AG09319 (cell line): ENCODE measurements at regions not wholly inside any gene's neighbourhood (a gene's known extent, or its start where the extent isn't known, plus 50 kb on each side); places are given as distances from the start of the nearest gene placed in this dataset.

Experiments used
- DNase-seq: peaks from one replicate; pipeline ENCODE4 v3.0.0-alpha.2; 2010; ENCODE audit warnings: low read depth; ENCODE audit errors: extremely low read depth
- TF ChIP-seq, protein P1 (sequence below): IDR thresholded peaks from 2 replicates; pipeline ENCODE4 v1.5.1; 2011; ENCODE audit warnings: low read depth, mild to moderate bottlenecking, inconsistent platforms, low read length, moderate library complexity

- TF ChIP-seq, protein P1, sequence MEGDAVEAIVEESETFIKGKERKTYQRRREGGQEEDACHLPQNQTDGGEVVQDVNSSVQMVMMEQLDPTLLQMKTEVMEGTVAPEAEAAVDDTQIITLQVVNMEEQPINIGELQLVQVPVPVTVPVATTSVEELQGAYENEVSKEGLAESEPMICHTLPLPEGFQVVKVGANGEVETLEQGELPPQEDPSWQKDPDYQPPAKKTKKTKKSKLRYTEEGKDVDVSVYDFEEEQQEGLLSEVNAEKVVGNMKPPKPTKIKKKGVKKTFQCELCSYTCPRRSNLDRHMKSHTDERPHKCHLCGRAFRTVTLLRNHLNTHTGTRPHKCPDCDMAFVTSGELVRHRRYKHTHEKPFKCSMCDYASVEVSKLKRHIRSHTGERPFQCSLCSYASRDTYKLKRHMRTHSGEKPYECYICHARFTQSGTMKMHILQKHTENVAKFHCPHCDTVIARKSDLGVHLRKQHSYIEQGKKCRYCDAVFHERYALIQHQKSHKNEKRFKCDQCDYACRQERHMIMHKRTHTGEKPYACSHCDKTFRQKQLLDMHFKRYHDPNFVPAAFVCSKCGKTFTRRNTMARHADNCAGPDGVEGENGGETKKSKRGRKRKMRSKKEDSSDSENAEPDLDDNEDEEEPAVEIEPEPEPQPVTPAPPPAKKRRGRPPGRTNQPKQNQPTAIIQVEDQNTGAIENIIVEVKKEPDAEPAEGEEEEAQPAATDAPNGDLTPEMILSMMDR, result no peak
- no peak for DNase-seq
These were observed 115.2 kb downstream of the LITAF start for GRCh38 chr16:11471548-11471947.

- DNase-seq, result no peak
- TF ChIP-seq, protein P1, result no peak
These were observed 114.3 kb downstream of the LITAF start for GRCh38 chr16:11472410-11472809.

DNA sequence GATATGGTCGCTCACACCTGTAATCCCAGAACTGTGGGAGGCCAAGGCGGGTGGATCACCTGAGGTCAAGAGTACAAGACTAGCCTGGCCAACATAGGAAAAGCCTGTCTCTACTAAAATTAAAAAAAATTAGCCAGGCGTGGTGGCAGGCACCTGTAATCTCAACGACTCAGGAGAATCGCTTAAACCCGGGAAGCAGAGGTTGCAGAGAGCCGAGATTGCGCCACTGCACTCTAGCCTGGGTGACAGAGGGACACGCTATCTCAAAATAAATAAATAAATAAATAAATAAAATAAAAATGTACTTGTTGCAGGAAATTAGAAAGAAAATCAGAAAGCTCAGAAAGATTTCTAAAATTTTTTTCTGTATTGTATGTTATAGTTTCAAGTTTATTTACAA is 113.9 kb downstream of the LITAF start:
- no peak for DNase-seq

DNA sequence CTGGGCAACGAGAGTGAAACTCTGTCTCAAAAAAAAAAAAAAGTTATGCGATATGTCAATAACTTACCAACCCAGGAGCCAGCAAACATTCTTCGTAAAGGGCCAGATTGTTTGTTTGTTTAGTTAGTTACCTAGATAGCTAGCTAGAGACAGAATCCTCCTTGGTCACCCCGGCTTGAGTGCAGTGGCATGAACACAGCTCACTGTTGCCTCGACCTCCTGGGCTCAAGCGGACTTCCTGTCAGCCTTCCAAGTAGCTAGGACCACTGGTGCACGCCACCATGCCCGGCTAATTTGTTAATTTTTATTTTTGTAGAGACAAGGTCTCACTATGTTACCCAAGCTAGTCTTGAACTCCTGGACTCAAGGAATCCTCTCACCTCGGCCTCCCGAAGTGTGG is 113.0 kb downstream of the LITAF start:
- DNase-seq, result no peak
- TF ChIP-seq, protein P1, result no peak

More for the DNA sequence above, 113.9 kb downstream of the LITAF start:
- TF ChIP-seq, protein P1, result no peak

DNA sequence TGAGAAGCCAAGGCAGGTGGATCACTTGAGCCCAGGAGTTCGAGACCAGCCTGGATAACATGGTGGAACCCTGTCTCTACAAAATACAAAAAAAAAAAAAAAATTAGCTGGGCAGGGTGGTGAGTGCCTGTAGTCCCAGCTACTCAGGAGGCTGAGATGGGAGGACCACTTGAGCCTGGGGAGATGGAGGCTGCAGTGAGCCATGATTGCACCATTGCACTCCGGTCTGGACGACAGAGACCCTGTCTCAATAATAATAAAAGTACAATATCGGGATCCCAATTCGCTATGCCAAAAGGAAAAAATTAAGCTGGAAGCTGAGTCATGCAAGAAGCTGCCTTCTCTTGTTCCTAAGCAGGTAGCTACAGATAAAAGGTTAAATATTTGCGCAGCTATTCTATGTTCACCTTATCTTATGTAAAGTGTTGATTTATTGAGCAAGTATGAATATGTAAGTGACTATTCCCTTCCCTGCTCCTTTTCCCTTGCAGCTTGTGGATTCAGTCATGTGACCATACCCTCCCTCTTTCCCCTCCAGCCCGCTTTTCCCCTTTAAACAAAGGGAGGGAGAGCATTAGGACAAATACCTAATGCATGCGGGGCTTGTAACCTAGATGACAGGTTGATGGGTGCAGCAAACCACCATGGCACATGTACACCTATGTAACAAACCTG is 112.0 kb downstream of the LITAF start:
- no peak for DNase-seq

DNA sequence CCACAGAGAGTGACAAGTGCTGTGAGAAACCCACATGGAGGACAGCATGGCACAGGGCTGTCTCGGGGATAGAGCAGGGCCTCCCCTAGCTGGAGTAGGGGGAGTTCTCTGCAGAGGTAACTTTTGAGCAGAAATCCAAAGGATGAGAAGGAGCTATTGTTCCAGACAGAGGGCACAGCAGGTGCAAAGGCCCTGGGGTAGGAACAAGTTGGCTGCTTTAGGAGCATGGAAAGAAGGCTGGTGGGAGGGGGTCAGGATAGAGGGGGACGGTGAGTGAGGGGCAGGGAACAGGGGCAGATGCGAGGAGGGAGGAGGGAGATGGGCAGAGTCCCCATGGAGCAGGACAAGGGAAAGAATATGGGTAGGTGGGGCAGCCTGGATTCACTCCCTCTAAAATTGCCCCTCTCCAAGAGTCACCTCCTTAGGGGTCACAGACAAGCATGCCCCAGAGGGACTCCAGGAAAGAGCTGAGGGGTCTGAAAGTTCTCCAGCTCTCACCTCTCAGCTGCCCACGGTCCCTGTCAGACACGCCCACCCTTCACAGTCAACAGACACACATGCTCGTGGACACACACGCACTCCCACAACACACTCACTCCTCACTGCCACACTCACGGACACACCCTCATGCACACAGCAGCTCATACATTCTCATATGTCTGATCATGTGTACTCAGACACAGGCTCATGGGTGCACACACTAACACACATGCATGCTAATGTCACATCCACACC is 110.7 kb downstream of the LITAF start:
- TF ChIP-seq, protein P1, result no peak
- no peak for DNase-seq

More for the DNA sequence above, 112.0 kb downstream of the LITAF start:
- TF ChIP-seq, protein P1, result no peak

- DNase-seq, result no peak
- TF ChIP-seq, protein P1, result no peak
These were observed 110.0 kb downstream of the LITAF start for GRCh38 chr16:11476676-11477075.
